ENCODE measurements at regions not wholly inside any gene's neighbourhood (a gene's known extent, or its start where the extent isn't known, plus 50 kb on each side); places are given as distances from the start of the nearest gene placed in this dataset.

GRCh38 chr6:119655124-119655523 lies 305.6 kb upstream of the MAN1A1 start:
- TF ChIP-seq CTCF (IDR thresholded peaks at IDR 0.05) (no peak), POLR2AphosphoS5 (IDR thresholded peaks at IDR 0.05; ENCODE audit: low read depth, low read length) (no peak), SIN3A (IDR thresholded peaks at IDR 0.05; ENCODE audit: borderline replicate concordance, insufficient read depth, low read depth, low read length) (no peak)
